ENCODE measurements at regions not wholly inside any gene's neighbourhood (a gene's known extent, or its start where the extent isn't known, plus 50 kb on each side); places are given as distances from the start of the nearest gene placed in this dataset.
"Not testable (repeated sequence)": the region's sequence is repeated elsewhere in the genome, so short reads cannot be mapped to it uniquely, and the experiment has no call there.

DNA sequence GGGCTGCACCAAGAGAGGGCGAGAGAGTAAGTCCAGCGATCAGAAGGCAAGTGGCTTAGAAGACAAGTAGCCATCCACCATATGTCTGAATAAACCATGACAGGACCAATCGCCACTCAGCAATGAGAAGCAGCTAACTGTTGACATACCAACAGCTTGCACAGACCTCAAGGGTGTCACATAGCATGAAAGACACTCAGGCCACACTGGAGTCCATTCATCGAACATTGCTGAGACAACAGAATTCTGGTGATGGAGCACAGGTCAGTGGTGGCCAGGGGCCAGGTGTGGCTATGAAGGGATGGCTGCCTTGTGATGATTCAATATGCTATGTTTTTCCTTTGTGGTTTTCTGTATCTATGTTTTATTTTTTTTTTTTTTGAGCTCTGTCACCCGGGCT lies 236.2 kb upstream of the FRG2C start:
- TF ChIP-seq, protein P1, sequence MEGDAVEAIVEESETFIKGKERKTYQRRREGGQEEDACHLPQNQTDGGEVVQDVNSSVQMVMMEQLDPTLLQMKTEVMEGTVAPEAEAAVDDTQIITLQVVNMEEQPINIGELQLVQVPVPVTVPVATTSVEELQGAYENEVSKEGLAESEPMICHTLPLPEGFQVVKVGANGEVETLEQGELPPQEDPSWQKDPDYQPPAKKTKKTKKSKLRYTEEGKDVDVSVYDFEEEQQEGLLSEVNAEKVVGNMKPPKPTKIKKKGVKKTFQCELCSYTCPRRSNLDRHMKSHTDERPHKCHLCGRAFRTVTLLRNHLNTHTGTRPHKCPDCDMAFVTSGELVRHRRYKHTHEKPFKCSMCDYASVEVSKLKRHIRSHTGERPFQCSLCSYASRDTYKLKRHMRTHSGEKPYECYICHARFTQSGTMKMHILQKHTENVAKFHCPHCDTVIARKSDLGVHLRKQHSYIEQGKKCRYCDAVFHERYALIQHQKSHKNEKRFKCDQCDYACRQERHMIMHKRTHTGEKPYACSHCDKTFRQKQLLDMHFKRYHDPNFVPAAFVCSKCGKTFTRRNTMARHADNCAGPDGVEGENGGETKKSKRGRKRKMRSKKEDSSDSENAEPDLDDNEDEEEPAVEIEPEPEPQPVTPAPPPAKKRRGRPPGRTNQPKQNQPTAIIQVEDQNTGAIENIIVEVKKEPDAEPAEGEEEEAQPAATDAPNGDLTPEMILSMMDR (conservative IDR thresholded peaks at IDR 0.05; ENCODE audit: low read length), result not testable (repeated sequence)
- TF ChIP-seq EZH2phosphoT487 (IDR thresholded peaks at IDR 0.05; ENCODE audit: borderline replicate concordance, low read depth, low read length), result not testable (repeated sequence)
